Lower leg skin (tissue), 4 donors: ENCODE measurements at regions not wholly inside any gene's neighbourhood (a gene's known extent, or its start where the extent isn't known, plus 50 kb on each side); places are given as distances from the start of the nearest gene placed in this dataset.

ENCODE experiments used
- DNase-seq, 2 donors: peaks; one replicate each; pipeline ENCODE4 v3.0.0-alpha.2; 2019; ENCODE audit warnings: low spot score in 2 of 2
- H3K4me3 ChIP-seq: fragments of 200-600 bp; sonication (generic); 2 replicates; pipeline ENCODE4 v1.5.1; 2017; ENCODE audit warnings: mild to moderate bottlenecking, low read depth; ENCODE audit not compliant: poor library complexity, severe bottlenecking
- CTCF ChIP-seq, 3 donors: fragments of 450-650 bp; IDR thresholded peaks; one replicate each; pipeline ENCODE4 v1.5.1; 2016; ENCODE audit warnings: antibody characterized with exemption in 3 of 3, mild to moderate bottlenecking in 3 of 3, moderate library complexity in 2 of 3
- POLR2A ChIP-seq, 2 donors: fragments of 450-650 bp; IDR thresholded peaks; one replicate each; pipeline ENCODE4 v1.6.1; 2016 to 2017; ENCODE audit warnings: antibody characterized with exemption in 2 of 2, mild to moderate bottlenecking in 1 of 2, moderate library complexity in 1 of 2
- WGBS, 2 donors: methylation state at CpG; one replicate each; pipeline ENCODE4 v1.1.5; 2018; 5-methylcytosine and 5-hydroxymethylcytosine counted together
- intact Hi-C: fragments of 100-400 bp; cut with DNase I; formaldehyde crosslinking; loops from one replicate; pipeline ENCODE4 v1.15.0; 2023; ENCODE audit warnings: low total_unique reads

- 90 to 93% methylated on average over 3 of the region's 3 CpGs for WGBS, 2 donors
- intact Hi-C loops = no loop called here
- no peak overlapping the region for H3K4me3 ChIP-seq
- TF ChIP-seq POLR2A (IDR thresholded peaks at IDR 0.05) = no peak
- no peak for TF ChIP-seq CTCF (IDR thresholded peaks at IDR 0.05)
- DNase-seq = no peak
Measured at GRCh38 chr3:22063500-22063899, 312.5 kb upstream of the ZNF385D start.

- intact Hi-C loops = no loop called here
- no peak for DNase-seq
- WGBS, 2 donors = 62 to 71% methylated on average over 2 of the region's 2 CpGs
- H3K4me3 ChIP-seq = no peak overlapping the region
- TF ChIP-seq POLR2A (IDR thresholded peaks at IDR 0.05) (no peak), CTCF (IDR thresholded peaks at IDR 0.05) (no peak)
Measured at GRCh38 chr3:22068619-22069018, 317.6 kb upstream of the ZNF385D start.

- intact Hi-C loops = no loop called here
- 67 to 79% methylated on average over 3 of the region's 3 CpGs for WGBS, 2 donors
- DNase-seq = no peak
- H3K4me3 ChIP-seq = no peak overlapping the region
- TF ChIP-seq CTCF (IDR thresholded peaks at IDR 0.05) (no peak), POLR2A (IDR thresholded peaks at IDR 0.05) (no peak)
Measured at GRCh38 chr3:22088204-22088603, 337.2 kb upstream of the ZNF385D start.

GRCh38 chr3:22089284-22089683 lies 338.3 kb upstream of the ZNF385D start:
- WGBS, 2 donors = 17 to 20% methylated on average over 4 of the region's 4 CpGs
- intact Hi-C loops = no loop called here
- DNase-seq = no peak
- TF ChIP-seq POLR2A (IDR thresholded peaks at IDR 0.05) = no peak
- TF ChIP-seq CTCF (IDR thresholded peaks at IDR 0.05) = no peak
- no peak overlapping the region for H3K4me3 ChIP-seq

- intact Hi-C loops = no loop called here
- H3K4me3 ChIP-seq = no peak overlapping the region
- WGBS, 2 donors = 69 to 79% methylated on average over 2 of the region's 2 CpGs
- DNase-seq = no peak
- TF ChIP-seq CTCF (IDR thresholded peaks at IDR 0.05) = no peak
- no peak for TF ChIP-seq POLR2A (IDR thresholded peaks at IDR 0.05)
Measured at GRCh38 chr3:22091329-22091728, 340.3 kb upstream of the ZNF385D start.

GRCh38 chr3:22098021-22098420 lies 347.0 kb upstream of the ZNF385D start:
- no peak overlapping the region for H3K4me3 ChIP-seq
- 36 to 48% methylated on average over 2 of the region's 2 CpGs for whole genome bisulfite sequencing, 2 donors
- intact Hi-C loops = no loop called here
- no peak for DNase-seq
- TF ChIP-seq POLR2A (IDR thresholded peaks at IDR 0.05) (no peak), CTCF (IDR thresholded peaks at IDR 0.05) (no peak)
